ENCODE measurements at regions not wholly inside any gene's neighbourhood (a gene's known extent, or its start where the extent isn't known, plus 50 kb on each side); places are given as distances from the start of the nearest gene placed in this dataset.
"Not testable (repeated sequence)": the region's sequence is repeated elsewhere in the genome, so short reads cannot be mapped to it uniquely, and the experiment has no call there.

DNA sequence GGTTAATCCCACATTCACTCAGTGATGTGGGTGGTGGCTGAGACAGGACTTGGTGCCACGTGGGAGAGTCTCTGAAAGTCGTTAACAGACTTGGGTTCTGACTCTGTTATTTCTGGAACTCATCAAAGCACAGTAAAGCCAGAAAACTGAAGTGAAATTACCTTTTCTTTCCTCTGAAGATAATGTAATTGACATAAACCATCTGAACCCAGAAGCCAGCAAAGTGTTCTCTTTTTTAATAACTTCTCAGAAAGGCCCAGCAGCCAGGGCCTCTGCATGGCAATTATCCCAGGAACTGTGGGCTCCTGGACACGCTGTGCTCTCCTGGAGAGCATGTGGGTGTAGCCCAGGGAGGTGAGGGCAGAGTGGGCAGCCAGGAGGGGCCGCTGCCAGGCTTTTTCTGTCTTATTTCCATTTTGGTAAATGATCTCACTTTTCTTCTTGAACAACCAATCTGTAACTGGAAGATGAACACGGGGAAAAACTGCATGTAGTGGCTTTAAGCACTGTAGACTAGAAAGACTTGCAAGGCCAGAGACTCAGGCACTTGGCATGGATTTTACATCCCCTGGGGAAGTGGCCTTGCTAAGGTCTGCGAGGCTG is 444.1 kb upstream of the TMEM132C start:
- no peak for DNase-seq

DNA sequence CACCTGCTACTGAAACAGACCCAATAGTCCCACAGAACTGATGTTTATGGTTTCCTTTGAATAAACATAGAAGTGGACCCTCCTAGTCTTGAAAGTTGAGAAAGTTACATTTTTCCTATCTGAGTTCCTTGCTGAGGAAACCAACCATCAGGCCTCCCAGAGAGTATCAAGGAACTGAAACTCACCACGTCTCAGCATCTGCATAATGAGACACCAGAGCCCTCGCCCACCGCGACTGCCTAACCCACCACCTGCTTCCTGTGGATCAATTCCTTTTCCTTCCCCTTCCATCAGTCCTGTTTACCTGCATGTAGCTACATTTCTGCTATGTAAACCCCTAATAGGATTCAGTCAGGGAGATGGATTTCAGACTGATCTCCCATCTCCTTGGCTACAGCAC is 443.2 kb upstream of the TMEM132C start:
- DNase-seq = no peak

DNA sequence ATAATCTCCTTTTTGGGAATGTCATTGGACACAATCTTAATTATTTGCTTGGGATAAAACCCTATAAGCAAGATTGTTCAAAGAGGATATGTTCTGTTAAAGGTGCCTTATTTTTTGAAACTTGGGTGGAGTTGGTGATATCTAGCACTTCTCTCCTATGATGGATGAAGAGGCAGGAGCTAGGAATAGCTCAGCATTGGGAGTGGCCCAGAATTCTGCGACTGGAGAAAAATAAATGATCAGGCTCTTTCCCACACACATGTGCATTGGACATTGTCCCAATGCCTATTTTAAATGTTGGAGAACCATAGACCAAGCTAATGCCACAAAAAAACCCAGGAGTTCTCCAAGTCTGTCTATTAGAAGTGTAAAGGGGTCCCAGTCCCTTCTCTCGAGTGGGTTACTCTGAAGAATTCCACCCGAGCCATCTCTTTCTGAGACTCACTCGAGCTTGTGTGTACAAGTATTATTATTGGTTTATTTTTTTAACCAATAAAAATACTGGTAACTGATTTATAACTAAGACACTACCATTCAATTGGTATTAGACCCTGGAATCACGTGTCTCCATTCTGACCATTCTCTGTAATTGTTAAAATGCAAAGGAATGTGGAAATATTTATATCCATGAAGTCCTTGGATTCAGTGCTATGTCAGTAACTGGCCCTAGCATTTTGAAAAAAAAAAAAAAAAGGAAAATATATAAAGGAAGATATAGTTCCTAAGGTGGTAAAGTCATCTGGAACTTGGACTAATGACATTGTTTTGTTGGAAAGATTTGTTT is 437.5 kb upstream of the TMEM132C start:
- no peak for DNase-seq

DNA sequence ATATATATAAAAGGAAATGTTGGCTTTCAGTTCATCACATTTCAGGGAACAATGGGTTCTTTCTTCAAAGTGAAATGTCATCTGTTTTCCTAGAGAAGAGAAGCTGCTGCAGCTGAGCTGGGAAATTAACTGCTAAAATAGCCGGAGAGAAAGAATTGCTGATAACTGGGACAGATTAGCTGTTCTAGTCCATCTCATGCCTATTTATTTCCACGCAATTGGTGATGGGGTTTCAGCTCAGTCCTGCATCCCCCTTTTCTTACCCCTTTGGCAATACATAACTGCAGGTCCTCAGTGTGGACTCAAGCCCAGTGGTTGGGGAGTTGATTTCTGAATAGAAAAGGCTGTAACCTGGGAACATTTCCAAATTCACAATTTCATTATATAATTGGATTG is 436.9 kb upstream of the TMEM132C start:
- DNase-seq = no peak

DNA sequence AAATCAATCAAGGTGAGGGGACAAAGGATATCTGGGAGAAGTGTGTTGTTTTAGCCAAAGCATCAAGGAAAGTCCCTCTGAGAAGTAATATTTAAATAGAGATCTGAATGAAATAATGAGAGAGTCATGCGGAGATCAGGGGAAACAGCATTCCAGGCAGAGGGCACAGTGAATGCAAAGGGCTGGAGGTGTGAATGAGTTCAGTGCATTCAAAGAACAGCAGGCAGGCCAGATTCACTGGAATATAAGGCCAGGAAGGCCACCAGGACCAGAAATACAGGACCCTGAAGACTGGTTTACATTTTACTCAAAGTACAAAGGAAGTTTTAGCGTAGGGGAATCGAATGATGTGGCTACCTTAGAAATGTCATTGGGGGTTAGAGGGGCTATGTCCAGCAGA is 436.2 kb upstream of the TMEM132C start:
- DNase-seq = no peak

DNA sequence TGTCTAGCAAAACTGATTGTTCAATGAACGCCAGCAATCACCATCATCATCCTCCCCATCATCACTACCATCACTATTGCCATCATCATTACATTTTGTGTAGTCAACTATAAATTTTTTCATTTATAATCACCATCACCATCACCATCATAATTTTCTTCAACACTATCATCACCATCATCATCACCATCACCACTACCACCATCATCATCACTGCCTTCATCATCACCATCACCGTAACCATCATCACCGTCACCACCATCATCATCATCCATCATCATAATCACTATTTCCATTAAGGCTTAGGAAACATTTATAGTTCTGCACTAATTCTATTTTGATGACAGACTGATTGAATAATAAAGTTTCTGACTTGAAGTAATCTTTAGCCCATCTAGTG is 434.8 kb upstream of the TMEM132C start:
- DNase-seq = no peak

DNA sequence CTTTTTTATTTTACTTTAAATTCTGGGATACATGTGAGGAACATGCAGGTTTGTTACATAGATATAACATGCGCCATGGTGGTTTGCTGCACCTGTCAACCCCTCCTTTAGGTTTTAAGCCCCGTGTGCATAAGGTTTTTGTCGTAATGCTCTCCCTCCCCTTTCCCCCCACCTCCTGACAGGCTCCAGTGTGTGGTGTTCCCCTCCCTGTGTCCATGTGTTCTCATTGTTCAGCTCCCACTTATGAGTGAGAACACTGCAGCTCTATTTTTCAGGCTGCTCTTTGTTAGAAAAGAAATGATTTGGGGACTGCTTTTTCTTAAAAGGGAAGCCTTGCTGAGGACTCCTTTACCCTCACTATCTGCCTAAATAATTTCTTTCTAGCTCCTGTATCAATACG is 430.2 kb upstream of the TMEM132C start:
- DNase-seq = not testable (repeated sequence)

DNA sequence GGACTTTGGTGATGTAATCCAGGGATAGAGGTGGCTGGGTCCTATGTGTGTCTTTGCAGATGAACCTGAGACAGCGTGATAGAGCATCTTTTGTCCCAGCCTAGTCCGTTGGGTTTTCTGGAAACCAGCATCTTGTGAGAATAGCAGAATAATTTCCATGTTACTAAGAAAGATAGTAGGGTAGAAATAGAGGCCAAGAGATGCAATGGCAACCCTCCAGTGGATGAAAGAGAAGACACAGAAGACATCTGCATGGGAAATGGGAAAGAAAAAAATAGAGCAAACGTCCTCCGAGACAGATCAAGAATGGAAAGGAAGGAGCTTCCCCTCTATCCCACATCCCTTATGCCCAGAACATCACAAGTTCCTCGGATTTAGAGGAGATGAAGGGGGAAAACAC is 409.3 kb upstream of the TMEM132C start:
- DNase-seq = no peak

DNA sequence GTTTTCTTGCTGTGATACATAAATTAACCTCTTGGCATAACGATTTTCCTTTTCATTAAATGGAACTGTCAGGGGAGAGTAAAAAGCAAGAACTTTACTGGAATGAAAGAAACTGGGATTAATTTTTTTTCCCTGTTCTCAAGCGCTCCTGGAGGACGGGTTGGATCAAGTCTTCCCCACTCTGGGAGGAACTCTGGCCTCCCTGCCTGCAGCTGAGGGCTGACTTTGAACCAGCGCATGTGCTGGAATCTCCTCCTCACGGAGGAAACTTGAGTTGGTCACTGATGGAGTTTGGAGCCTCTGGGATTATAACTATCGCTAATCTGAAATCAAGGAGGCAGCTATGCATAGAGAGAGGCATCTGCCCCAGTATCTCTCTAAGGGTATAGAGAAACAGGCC is 406.4 kb upstream of the TMEM132C start:
- no peak for DNase-seq

DNA sequence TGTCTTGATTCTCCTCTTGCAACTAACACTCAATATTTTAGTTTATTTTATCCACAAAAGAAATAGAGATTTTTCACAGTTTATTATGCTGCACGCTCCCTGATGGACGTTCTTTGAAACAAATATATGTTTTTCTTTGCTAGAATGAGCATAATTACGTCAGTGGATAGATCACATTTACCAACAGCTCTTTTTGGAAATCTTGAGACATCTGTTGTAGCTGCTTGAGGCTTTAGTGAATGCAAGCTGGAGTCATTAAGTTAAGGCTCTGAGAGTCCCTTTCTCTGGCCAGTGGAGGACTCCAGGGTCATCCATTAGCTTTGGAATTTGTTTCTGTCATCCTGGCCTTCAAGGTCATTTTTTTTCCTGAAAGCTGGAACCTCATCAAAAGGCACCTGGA is 405.6 kb upstream of the TMEM132C start:
- no peak for DNase-seq

DNA sequence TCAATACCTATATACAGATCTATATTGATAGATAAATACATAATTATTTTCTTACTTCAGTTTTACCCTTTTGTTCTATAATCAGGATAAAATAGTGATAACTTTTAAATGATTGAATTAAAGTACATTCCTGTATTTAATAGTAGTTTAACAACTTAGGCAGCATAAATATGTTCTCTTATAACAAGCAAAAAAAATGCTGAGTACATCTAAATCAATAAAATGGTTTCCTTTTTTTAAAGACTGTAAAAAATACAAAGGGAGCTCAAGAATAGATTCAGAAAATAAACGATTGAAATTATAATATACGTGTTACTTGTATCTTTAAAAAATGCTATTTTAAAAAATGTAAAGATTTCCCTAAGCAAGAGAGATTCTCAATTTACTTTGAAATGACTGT is 393.7 kb upstream of the TMEM132C start:
- DNase-seq = no peak

DNA sequence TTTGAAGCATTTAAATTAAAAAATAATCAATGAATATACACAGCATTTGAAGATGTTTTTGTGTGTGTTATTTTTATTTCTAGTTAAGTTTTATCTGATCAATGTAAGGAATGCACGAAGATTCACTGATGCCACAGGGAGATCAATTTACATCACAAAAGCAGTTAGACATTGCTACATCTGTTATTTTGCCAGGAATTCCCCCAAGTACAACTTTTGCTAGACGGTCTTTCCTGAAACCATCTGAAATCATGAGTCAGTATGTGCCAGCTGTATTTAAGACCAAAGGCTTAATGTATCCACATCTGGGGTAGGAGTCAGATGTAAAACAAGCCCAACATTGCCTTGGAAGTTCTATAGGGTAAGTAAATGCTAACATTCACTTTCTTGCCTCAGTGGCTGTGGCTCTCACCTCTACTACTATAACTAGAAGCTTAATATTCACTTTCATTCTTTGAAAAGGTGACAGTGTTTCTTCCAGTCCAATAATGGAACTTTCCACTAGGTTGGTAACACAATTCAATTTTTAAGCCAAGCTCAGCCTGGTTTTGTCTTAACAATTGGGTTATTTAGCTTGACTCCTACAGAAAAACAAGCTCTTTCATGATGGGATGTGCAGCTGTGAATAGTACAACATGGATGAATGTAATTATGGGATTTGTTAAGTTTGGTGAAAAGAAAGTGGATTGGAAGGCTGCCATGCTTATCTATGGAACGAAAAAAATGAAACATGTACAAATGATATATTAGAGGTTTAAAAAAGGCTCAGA is 385.4 kb upstream of the TMEM132C start:
- DNase-seq = no peak

DNA sequence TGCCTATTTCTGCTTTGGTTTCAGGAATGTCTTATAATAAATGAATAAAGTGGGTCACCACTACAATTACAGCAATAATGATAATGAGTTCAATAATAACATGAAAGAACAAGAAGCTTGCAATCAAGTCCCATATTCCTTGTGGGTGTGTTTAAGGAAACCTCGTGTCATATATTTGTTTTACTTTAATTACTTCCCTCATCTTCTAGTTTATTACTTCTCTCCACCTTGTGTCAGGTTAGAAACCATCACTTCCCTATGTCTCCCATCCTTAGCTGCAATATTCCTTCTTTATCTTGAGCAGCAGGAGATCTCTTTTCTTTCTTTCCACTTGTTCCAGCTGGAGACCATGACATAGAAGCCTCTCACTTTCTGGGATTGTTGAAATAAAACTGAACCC is 384.0 kb upstream of the TMEM132C start:
- no peak for DNase-seq

DNA sequence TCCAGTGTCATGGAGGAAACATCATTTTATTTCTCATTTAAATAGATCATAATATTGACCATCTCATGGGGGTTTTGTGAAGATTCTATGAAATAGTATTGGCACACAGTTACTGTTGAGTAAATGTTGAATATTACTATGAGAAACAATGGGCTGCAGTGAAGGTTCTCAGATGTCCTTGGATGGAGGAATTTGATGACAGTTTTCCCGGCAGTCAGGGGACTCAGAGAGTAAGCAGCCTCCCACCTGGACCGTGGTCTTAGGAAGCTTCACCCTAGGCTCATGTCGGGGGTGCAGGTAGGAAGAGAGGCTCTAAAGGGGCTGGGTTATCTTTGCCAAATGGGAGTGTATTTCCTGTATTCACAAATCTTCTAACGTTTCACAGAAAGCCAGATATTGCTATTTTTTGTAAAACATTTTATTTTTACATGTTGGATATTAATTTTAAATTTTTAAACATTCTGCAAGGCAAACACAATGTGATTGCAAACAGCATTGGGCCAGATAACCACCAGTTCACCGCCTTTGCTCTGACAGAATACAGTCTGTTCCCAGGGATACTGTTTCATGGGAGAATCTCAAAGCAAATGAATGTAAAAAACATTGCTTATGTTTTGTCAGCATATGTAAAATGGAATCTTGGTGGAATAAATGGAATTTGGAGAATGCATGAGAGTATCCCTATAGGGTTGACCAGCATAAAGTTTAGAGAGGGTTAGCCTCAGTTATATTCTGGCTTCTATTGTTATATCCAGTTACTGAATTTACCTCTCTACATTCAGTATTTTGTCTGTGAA is 380.8 kb upstream of the TMEM132C start:
- DNase-seq = no peak

DNA sequence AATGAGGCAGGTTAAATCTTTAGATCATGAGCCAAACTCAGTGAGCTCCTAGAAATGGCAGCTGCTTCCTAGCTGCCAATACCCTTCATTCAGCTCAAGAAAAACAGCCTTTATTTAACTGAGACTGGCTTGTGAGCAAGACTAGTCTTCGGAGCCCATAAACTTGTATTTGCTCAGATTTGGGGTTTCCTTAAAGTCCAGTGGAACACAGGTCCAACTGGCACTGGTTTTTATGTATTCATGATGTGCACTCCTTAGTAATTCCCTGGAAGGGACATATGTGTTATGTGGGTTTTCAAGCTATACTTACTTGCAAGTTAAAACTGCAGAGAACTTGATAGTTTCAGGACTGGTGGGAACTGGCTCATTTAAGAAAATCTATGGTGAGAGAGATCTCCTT is 380.1 kb upstream of the TMEM132C start:
- DNase-seq = no peak

DNA sequence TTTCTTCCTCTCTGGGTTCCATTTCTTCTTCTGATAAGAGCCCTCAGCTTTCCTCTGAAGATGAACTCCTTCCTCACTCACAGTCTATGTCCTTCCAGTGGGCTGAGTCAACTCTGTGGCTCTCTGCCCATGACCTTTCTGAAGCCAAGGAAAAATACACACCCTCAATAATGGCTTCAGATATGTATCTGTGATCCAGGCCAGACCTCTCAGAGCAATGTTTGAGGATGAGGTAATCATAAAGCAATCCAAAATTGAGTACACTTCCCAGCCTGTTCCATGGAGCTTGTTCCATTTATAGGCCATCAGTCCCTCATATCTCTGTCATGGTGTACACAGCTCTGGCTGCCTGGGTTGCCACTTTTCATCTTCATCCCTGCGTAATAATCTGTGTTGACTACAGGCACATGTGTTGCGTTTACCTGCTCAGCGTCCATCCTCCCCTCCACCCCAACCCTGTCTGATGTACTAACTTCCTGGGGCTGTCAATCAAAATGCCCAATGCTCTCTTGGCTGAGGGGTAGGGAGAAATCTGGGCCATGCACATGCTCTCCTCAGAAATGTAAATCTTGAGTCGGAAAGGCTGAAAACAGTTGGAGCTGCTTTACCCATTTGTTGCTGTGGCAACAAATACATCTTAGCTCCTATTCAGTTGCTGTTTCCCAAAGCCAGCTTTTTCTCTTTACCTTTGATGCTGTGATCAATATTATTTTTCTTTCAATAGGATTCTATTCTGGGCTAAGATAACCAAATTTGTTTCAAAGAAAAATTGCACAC is 377.8 kb upstream of the TMEM132C start:
- no peak for DNase-seq

DNA sequence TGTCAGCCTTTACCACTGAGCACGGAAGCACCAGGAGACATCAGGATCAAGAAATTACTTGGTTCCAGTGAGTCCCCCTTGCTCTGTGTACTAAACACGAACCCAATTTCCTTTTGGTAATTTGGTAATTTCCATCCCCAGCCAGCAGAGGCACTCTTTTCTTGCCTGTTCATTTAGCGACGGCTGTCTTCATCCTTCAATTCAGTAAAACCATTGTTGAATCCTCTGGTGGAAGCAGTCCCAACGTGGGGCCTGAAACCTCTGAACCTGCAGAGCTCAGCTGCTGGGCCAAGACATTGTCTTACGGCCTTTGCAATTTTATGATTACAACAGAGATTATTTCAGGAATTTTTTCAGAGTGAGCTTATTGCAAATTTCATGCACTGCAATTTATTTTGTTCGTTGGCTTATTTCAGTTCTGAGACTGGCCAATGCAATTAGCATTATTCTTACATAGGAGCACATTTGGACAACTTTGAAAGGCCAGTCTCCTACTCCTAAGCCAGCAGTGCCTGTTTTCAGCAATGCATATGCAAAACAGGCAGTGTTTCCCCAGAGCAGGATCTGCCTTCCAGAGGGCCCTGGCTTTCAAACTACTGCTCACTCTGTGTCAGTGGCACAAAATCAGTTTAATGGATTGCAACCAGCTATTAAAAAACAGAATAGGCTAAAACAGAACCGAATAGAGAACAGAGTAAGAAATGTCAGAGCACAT is 372.9 kb upstream of the TMEM132C start:
- peak; percentile 44 for DNase-seq

DNA sequence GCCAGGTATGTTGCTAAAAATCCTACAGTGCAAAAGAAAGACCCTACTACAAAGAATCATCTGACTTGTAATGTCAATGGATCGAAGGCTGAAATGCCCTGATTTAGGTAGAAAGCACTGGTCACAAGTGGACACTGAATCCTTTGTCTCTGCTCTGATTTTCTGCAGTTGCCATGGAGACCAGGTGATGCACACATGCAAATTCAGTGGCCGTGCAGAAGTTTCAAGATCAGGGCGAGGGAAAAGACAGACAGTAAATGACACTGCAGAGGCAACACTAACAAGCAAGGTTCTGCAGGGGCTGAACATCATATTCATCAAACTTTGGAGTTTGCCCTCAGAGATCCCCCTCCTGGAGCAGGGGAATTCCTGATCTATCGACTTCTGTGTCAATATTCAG is 370.3 kb upstream of the TMEM132C start:
- no peak for DNase-seq

DNA sequence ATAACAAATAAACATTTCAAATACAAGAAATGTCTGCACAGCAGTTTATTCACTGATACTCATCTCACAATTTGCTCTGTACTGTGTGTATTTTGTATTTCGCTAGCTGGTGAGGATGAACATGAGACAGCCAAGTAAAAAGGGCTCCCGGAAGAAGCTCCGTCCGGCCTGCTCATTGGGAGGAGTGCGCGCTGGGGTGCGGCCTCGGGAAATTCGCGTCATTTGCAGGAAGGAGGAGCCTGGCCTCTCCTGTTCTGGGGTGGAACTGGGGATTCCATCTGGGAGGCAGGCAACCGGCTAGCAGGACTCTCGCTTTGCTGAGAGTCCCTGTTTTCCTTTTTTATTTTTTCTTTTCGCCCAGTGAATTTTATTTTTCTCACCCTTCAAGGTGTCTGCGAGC is 368.4 kb upstream of the TMEM132C start:
- no peak for DNase-seq

DNA sequence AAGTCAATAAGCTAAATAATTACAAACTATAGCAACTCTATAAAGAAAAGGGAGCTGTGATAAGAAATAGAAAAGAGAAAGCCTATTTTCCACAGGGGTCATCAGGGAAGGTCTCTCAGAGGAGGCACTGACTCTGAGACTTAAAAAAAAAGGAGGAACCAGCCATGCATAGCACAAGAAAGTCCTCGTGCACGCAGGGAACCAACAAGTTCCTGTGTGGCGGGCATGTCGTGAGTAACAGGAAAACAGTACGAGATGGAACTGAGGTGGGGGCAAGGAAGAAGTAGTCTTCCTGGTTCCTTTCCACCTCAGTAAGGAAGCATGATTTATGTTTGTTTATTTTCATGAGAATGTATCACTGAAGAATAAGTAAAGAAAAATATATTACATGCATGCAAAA is 367.0 kb upstream of the TMEM132C start:
- peak; percentile 63 for DNase-seq

DNA sequence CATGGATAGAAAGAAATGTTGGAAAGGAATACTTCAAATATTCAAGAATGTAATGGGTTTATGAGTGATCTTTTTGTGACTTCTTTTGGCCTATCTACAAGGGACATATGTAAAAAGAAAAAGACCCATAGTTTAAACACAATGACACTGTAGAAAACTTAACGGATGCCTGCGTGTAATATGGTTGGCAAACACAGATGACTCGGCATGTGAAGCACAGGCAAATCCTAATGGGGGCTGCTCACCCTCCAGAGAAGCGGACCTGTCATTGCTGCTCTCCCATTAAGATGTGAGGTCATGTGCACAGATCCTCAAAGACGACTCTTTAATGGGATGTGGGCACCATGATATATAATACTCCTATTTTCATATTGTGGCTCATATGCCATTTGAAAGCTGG is 366.6 kb upstream of the TMEM132C start:
- DNase-seq = peak; percentile 27

DNA sequence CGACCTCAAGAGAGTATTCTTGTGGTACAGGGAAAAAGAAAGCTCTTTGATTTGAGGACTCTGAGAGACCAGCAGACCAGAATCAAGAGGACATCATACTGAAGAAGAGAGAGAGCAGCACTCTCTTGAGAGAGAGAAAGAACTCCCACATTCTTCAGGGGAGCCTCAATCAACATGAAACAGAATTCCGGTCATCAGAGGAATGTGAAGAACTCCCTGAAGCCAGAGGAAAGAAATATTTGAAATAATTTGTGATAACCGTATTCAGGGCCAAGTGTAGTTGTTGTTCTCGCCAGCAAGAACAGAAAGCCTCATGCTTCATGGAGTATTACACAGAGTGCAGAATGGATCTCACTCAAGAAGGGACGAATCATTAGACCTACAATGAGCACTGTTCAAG is 363.8 kb upstream of the TMEM132C start:
- no peak for DNase-seq

Data from hematopoietic multipotent progenitor cell treated with erythropoietin and hydrocortisone succinate and interleukin-3 and kit ligand, for 4 days (in vitro differentiated cells).